WTC11 (cell line): ENCODE measurements at regions not wholly inside any gene's neighbourhood (a gene's known extent, or its start where the extent isn't known, plus 50 kb on each side); places are given as distances from the start of the nearest gene placed in this dataset.

Experiments used
- CREB1 ChIP-seq: sonication (generic); formaldehyde crosslinking; IDR thresholded peaks from 2 replicates; pipeline ENCODE4 v1.8.0; 2023; ENCODE audit warnings: mild to moderate bottlenecking, missing genetic modification reagents
- CTCF ChIP-seq: fragments of 200-600 bp; IDR thresholded peaks from 2 replicates; pipeline ENCODE4 v1.8.0; 2022; ENCODE audit warnings: antibody characterized with exemption
- IRF2 ChIP-seq: sonication (generic); formaldehyde crosslinking; IDR thresholded peaks from 2 replicates; pipeline ENCODE4 v1.8.0; 2022; ENCODE audit warnings: low read depth, missing genetic modification reagents, borderline replicate concordance
- MAX ChIP-seq: sonication (generic); formaldehyde crosslinking; IDR thresholded peaks from 2 replicates; pipeline ENCODE4 v1.8.0; 2022; ENCODE audit warnings: mild to moderate bottlenecking, missing genetic modification reagents
- ZNF416 ChIP-seq: fragments of 250-450 bp; sonication (Bioruptor Pico); IDR thresholded peaks from 2 replicates; pipeline ENCODE4 v1.9.0; 2021; ENCODE audit warnings: mild to moderate bottlenecking, inconsistent platforms
- TF ChIP-seq, protein P1 (sequence below): sonication (generic); formaldehyde crosslinking; conservative IDR thresholded peaks from 2 replicates; pipeline ENCODE4 v1.8.1; 2022; ENCODE audit warnings: mild to moderate bottlenecking, missing genetic modification reagents
- TF ChIP-seq, protein P2 (sequence below): fragments of 250-450 bp; sonication (Bioruptor Pico); conservative IDR thresholded peaks from 2 replicates; pipeline ENCODE4 v1.9.0; 2021; ENCODE audit warnings: mild to moderate bottlenecking

GRCh38 chr17:33697557-33697956 is 404.5 kb upstream of the ASIC2 start:
- TF ChIP-seq CREB1 (CRISPR knock-in tag) (no peak), ZNF416 (CRISPR knock-in tag) (no peak), MAX (CRISPR knock-in tag) (no peak), CTCF (no peak), IRF2 (CRISPR knock-in tag) (no peak)
- TF ChIP-seq, protein P1, sequence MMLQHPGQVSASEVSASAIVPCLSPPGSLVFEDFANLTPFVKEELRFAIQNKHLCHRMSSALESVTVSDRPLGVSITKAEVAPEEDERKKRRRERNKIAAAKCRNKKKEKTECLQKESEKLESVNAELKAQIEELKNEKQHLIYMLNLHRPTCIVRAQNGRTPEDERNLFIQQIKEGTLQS (CRISPR knock-in tag): no peak
- TF ChIP-seq, protein P2, sequence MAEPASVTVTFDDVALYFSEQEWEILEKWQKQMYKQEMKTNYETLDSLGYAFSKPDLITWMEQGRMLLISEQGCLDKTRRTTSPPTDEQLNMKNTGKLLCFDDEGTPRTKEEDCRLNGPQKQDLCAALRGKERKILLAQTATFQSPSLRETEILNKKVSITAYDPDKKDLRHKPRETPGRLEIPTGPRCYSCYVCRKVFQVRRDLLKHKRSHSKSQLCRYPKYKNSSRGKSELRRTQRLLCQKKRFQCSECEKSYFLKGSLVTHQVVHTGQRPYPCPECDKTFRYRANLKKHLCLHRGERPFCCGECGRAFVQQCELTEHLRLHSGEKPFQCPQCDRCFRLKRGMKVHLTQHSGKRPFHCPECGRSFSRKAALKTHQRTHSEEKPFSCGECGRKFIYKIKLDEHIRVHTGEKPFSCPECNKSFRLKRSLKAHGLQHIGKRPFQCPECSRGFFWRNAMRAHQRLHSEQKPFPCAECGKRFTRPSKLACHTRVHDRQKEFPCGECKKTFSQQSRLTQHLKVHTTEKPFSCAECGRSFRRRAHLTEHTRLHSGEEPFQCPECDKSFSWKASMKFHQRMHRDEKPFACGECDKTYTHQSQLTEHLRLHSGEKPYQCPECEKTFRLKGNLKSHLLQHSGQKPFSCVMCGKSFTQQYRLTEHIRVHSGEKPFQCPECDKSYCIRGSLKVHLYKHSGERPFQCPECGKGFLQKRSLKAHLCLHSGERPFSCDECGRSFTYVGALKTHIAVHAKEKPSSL (CRISPR knock-in tag): no peak
